ENCODE measurements at regions not wholly inside any gene's neighbourhood (a gene's known extent, or its start where the extent isn't known, plus 50 kb on each side); places are given as distances from the start of the nearest gene placed in this dataset.

DNA sequence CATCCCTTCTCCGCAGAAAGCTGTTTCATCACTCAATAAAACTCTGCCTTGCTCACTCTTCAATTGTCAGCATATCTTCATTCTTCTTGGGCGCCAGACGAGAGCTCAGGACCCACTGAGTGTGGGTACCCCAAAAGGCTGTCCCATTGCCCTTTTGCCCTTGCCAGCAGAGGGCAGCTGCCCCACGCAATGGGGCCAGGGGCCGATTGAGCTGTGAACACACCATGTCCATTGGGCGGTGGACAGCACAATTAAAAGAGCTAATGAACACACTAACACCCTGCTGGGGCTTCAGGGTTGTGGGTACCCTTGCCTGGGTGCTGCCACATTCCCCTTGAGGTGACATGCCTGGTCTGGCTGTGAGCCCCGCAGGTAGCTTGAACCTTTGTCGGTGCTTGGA lies 487.2 kb upstream of the NUDT12 start:
- TF ChIP-seq, protein P1, sequence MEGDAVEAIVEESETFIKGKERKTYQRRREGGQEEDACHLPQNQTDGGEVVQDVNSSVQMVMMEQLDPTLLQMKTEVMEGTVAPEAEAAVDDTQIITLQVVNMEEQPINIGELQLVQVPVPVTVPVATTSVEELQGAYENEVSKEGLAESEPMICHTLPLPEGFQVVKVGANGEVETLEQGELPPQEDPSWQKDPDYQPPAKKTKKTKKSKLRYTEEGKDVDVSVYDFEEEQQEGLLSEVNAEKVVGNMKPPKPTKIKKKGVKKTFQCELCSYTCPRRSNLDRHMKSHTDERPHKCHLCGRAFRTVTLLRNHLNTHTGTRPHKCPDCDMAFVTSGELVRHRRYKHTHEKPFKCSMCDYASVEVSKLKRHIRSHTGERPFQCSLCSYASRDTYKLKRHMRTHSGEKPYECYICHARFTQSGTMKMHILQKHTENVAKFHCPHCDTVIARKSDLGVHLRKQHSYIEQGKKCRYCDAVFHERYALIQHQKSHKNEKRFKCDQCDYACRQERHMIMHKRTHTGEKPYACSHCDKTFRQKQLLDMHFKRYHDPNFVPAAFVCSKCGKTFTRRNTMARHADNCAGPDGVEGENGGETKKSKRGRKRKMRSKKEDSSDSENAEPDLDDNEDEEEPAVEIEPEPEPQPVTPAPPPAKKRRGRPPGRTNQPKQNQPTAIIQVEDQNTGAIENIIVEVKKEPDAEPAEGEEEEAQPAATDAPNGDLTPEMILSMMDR (IDR thresholded peaks at IDR 0.05; ENCODE audit: low read depth, low read length) = no peak
- TF ChIP-seq EZH2phosphoT487 (IDR thresholded peaks at IDR 0.05; ENCODE audit: low read depth) = no peak
